PFSK-1 (cell line): ENCODE measurements at regions not wholly inside any gene's neighbourhood (a gene's known extent, or its start where the extent isn't known, plus 50 kb on each side); places are given as distances from the start of the nearest gene placed in this dataset.

Experiments
- POLR2AphosphoS5 ChIP-seq: IDR thresholded peaks from 2 replicates; pipeline ENCODE4 v1.6.1; 2012; ENCODE audit warnings: low read depth, mild to moderate bottlenecking, control low read depth, low read length, moderate library complexity
- REST ChIP-seq, 2 experiments: IDR thresholded peaks; 2 replicates each; pipeline versions ENCODE4 v1.6.1 to v1.8.0; 2011 to 2012; ENCODE audit warnings: low read depth in 2 of 2, low read length in 2 of 2, control low read depth in 1 of 2, inconsistent platforms in 1 of 2, mild to moderate bottlenecking in 1 of 2, moderate library complexity in 1 of 2; ENCODE audit not compliant: insufficient read depth in 1 of 2
- SIN3A ChIP-seq: IDR thresholded peaks from 2 replicates; pipeline ENCODE4 v1.6.1; 2012; ENCODE audit warnings: mild to moderate bottlenecking, low read length, moderate library complexity, borderline replicate concordance; ENCODE audit not compliant: insufficient read depth
- TAF1 ChIP-seq: IDR thresholded peaks from 2 replicates; pipeline ENCODE4 v1.6.1; 2012; ENCODE audit warnings: low read length, control low read depth, borderline replicate concordance; ENCODE audit not compliant: insufficient read depth

GRCh38 chr9:520302-520701 is 305.6 kb downstream of the DOCK8 start:
- no peak for TF ChIP-seq POLR2AphosphoS5
- no peak for TF ChIP-seq REST (IDR thresholded peaks at IDR 0.05; ENCODE audit: insufficient read depth in 1 of 2, low read depth in 2 of 2, low read length in 2 of 2)
- TF ChIP-seq TAF1, result no peak
- TF ChIP-seq SIN3A, result no peak
